ENCODE measurements at regions not wholly inside any gene's neighbourhood (a gene's known extent, or its start where the extent isn't known, plus 50 kb on each side); places are given as distances from the start of the nearest gene placed in this dataset.

GRCh38 chr1:58059789-58060188, 486.7 kb downstream of the OMA1 start:
- no peak overlapping the region for H3K4me3 Mint-ChIP-seq
- intact Hi-C loops (cut with micrococcal nuclease) = no loop called here
- no peak overlapping the region for H3K4me2 ChIP-seq (replicated peaks; ENCODE audit: low read depth, low read length, poor library complexity, severe bottlenecking)
- no peak overlapping the region for H3K27ac ChIP-seq (ENCODE audit: low read length in 2 of 2)
- CTCF ChIA-PET = no interaction called here
- 89% methylated on average over 5 of the region's 6 CpGs for WGBS (ENCODE audit: insufficient coverage)
- POLR2A ChIA-PET = no interaction called here
- no peaks in the 10 kb centered on the region for H4K20me1 ChIP-seq (ENCODE audit: control insufficient read depth, insufficient read depth, low read length, poor library complexity, severe bottlenecking)
- no peaks in the 10 kb centered on the region for H3K4me1 ChIP-seq (ENCODE audit: control insufficient read depth in 2 of 2, insufficient read depth in 2 of 2, low read length in 2 of 2)
- no peaks in the 10 kb centered on the region for H3K79me2 ChIP-seq (ENCODE audit: control insufficient read depth, insufficient read depth, low read length)
- H3K9me3 Mint-ChIP-seq (ENCODE audit: insufficient read depth) = no peaks in the 10 kb centered on the region
- ATAC-seq (ENCODE audit: low read depth) = no peak
- DNase-seq = no peak
- H3K27me3 Mint-ChIP-seq = peaks cover 4% of the 10 kb centered on the region
- no peak for TF ChIP-seq EZH2 (IDR thresholded peaks at IDR 0.05; ENCODE audit: borderline replicate concordance, insufficient read depth, low read depth, low read length, poor library complexity, severe bottlenecking)
- TF ChIP-seq CTCF (IDR thresholded peaks at IDR 0.05) = no peak
- no peaks in the 10 kb centered on the region for H3K4me1 Mint-ChIP-seq
- H3K9me3 ChIP-seq (ENCODE audit: control extremely low read depth in 1 of 3, control insufficient read depth in 2 of 3, insufficient read depth in 1 of 3, low read length in 2 of 3) = no peaks in the 10 kb centered on the region
- no peaks in the 10 kb centered on the region for H3K36me3 ChIP-seq (replicated peaks in 1 of 2; ENCODE audit: control extremely low read depth in 1 of 2, control insufficient read depth in 1 of 2, extremely low read depth in 1 of 2, insufficient read depth in 2 of 2, low read length in 1 of 2)
- peaks cover 0 to 4% (median 0%) of the 10 kb centered on the region in 4 experiments for H3K27me3 ChIP-seq (replicated peaks in 1 of 4; ENCODE audit: control extremely low read depth in 1 of 4, control insufficient read depth in 3 of 4, insufficient read depth in 4 of 4, low read length in 3 of 4)
- H3K27ac Mint-ChIP-seq = no peak overlapping the region
- H3K9ac ChIP-seq (ENCODE audit: low read length) = no peak overlapping the region
- H3K4me3 ChIP-seq (ENCODE audit: control extremely low read depth in 1 of 5, extremely low read depth in 1 of 5, insufficient read depth in 1 of 5, low read depth in 2 of 5, low read length in 4 of 5) = no peak overlapping the region
- no peak overlapping the region for H2AFZ ChIP-seq (ENCODE audit: insufficient read depth, low read depth, low read length, poor library complexity, severe bottlenecking)

GRCh38 chr1:58058323-58058722, 488.2 kb downstream of the OMA1 start:
- H3K4me2 ChIP-seq (replicated peaks; ENCODE audit: low read depth, low read length, poor library complexity, severe bottlenecking) = no peak overlapping the region
- H3K27me3 ChIP-seq (replicated peaks in 1 of 4; ENCODE audit: control extremely low read depth in 1 of 4, control insufficient read depth in 3 of 4, insufficient read depth in 4 of 4, low read length in 3 of 4) = peaks cover 0 to 4% (median 0%) of the 10 kb centered on the region in 4 experiments
- H3K27ac Mint-ChIP-seq = no peak overlapping the region
- no peaks in the 10 kb centered on the region for H3K36me3 ChIP-seq (replicated peaks in 1 of 2; ENCODE audit: control extremely low read depth in 1 of 2, control insufficient read depth in 1 of 2, extremely low read depth in 1 of 2, insufficient read depth in 2 of 2, low read length in 1 of 2)
- H3K9ac ChIP-seq (ENCODE audit: low read length) = no peak overlapping the region
- no peak overlapping the region for H3K4me3 ChIP-seq (ENCODE audit: control extremely low read depth in 1 of 5, extremely low read depth in 1 of 5, insufficient read depth in 1 of 5, low read depth in 2 of 5, low read length in 4 of 5)
- no peaks in the 10 kb centered on the region for H3K9me3 ChIP-seq (ENCODE audit: control extremely low read depth in 1 of 3, control insufficient read depth in 2 of 3, insufficient read depth in 1 of 3, low read length in 2 of 3)
- intact Hi-C loops (cut with micrococcal nuclease) = no loop called here
- no peaks in the 10 kb centered on the region for H4K20me1 ChIP-seq (ENCODE audit: control insufficient read depth, insufficient read depth, low read length, poor library complexity, severe bottlenecking)
- ChIA-PET CTCF (no interaction called here), POLR2A (no interaction called here)
- no peak overlapping the region for H3K27ac ChIP-seq (ENCODE audit: low read length in 2 of 2)
- no peak overlapping the region for H3K4me3 Mint-ChIP-seq
- no peaks in the 10 kb centered on the region for H3K9me3 Mint-ChIP-seq (ENCODE audit: insufficient read depth)
- peaks cover 4% of the 10 kb centered on the region for H3K27me3 Mint-ChIP-seq
- no peak overlapping the region for H2AFZ ChIP-seq (ENCODE audit: insufficient read depth, low read depth, low read length, poor library complexity, severe bottlenecking)
- H3K4me1 Mint-ChIP-seq = no peaks in the 10 kb centered on the region
- DNase-seq (no peak), ATAC-seq (ENCODE audit: low read depth) (no peak)
- 88% methylated on average over 7 of the region's 8 CpGs for WGBS (ENCODE audit: insufficient coverage)
- no peaks in the 10 kb centered on the region for H3K4me1 ChIP-seq (ENCODE audit: control insufficient read depth in 2 of 2, insufficient read depth in 2 of 2, low read length in 2 of 2)
- no peak for TF ChIP-seq CTCF (IDR thresholded peaks at IDR 0.05)
- TF ChIP-seq EZH2 (IDR thresholded peaks at IDR 0.05; ENCODE audit: borderline replicate concordance, insufficient read depth, low read depth, low read length, poor library complexity, severe bottlenecking) = no peak
- no peaks in the 10 kb centered on the region for H3K79me2 ChIP-seq (ENCODE audit: control insufficient read depth, insufficient read depth, low read length)
